SK-N-MC (cell line): ENCODE measurements at regions not wholly inside any gene's neighbourhood (a gene's known extent, or its start where the extent isn't known, plus 50 kb on each side); places are given as distances from the start of the nearest gene placed in this dataset.

Source experiments
- EZH2 ChIP-seq: fragments of 200-600 bp; sonication (generic); IDR thresholded peaks from one replicate; pipeline ENCODE4 v1.6.1; 2017; ENCODE audit warnings: antibody characterized with exemption
- FOXP2 ChIP-seq: optimal IDR thresholded peaks from 2 replicates; pipeline ENCODE3; 2011; ENCODE audit warnings: mild to moderate bottlenecking, moderate library complexity; ENCODE audit not compliant: insufficient read depth; ENCODE audit errors: extremely low read length, control extremely low read depth
- POLR2AphosphoS5 ChIP-seq: IDR thresholded peaks from 2 replicates; pipeline ENCODE4 v1.6.1; 2012; ENCODE audit warnings: mild to moderate bottlenecking, low read depth, low read length, borderline replicate concordance

- no peak for TF ChIP-seq POLR2AphosphoS5
- no peak for TF ChIP-seq EZH2
- no peak for TF ChIP-seq FOXP2
Measured at GRCh38 chr9:25472085-25472607, 206.1 kb downstream of the TUSC1 start.
